Skin epidermis (tissue), 12 donors: ENCODE measurements at regions not wholly inside any gene's neighbourhood (a gene's known extent, or its start where the extent isn't known, plus 50 kb on each side); places are given as distances from the start of the nearest gene placed in this dataset.
"Not testable (repeated sequence)": the region's sequence is repeated elsewhere in the genome, so short reads cannot be mapped to it uniquely, and the experiment has no call there.

ENCODE experiments used
- H3K27ac ChIP-seq, 21 experiments: fragments of 200-600 bp; sonication (generic) in 11 of 21; one replicate each; pipeline ENCODE4 v1.5.0; 2020; ENCODE audit warnings: mild to moderate bottlenecking in 3 of 21, inconsistent platforms in 2 of 21, moderate library complexity in 2 of 21
- H3K4me3 ChIP-seq, 7 experiments: fragments of 200-600 bp; sonication (generic) in 2 of 7; one replicate each; pipeline ENCODE4 v1.5.0; 2020; ENCODE audit warnings: inconsistent platforms in 2 of 7, mild to moderate bottlenecking in 2 of 7, moderate library complexity in 1 of 7

- H3K27ac ChIP-seq, result no peak overlapping the region
- H3K4me3 ChIP-seq, result no peak overlapping the region
Observed at GRCh38 chr6:14595751-14596150, 478.2 kb downstream of the CD83 start.

- H3K4me3 ChIP-seq, result no peak overlapping the region
- no peak overlapping the region for H3K27ac ChIP-seq
Observed at GRCh38 chr6:14596410-14596809, 478.8 kb downstream of the CD83 start.

- Histone ChIP-seq H3K4me3 (no peak overlapping the region), H3K27ac (no peak overlapping the region)
Observed at GRCh38 chr6:14597090-14597489, 479.5 kb downstream of the CD83 start.

- no peak overlapping the region for H3K4me3 ChIP-seq
- no peak overlapping the region for H3K27ac ChIP-seq
Observed at GRCh38 chr6:14598017-14598864, 480.7 kb downstream of the CD83 start.

GRCh38 chr6:14600306-14600705, 482.7 kb downstream of the CD83 start:
- H3K4me3 ChIP-seq, H3K27ac ChIP-seq: not testable (repeated sequence)

GRCh38 chr6:14601490-14601889, 483.9 kb downstream of the CD83 start:
- no peak overlapping the region for H3K4me3 ChIP-seq
- H3K27ac ChIP-seq, result no peak overlapping the region

- Histone ChIP-seq H3K27ac (no peak overlapping the region), H3K4me3 (no peak overlapping the region)
Observed at GRCh38 chr6:14606353-14606752, 488.8 kb downstream of the CD83 start.

- H3K27ac ChIP-seq, result no peak overlapping the region
- H3K4me3 ChIP-seq, result no peak overlapping the region
Observed at GRCh38 chr6:14610141-14610540, 492.6 kb downstream of the CD83 start.

- no peak overlapping the region for H3K27ac ChIP-seq
- H3K4me3 ChIP-seq, result no peak overlapping the region
Observed at GRCh38 chr6:14612016-14612980, 494.7 kb downstream of the CD83 start.

GRCh38 chr6:14614631-14615030, 497.1 kb downstream of the CD83 start:
- H3K27ac ChIP-seq, result no peak overlapping the region
- H3K4me3 ChIP-seq, result no peak overlapping the region

GRCh38 chr6:14616656-14617055, 499.1 kb downstream of the CD83 start:
- H3K27ac ChIP-seq, result no peak overlapping the region
- no peak overlapping the region for H3K4me3 ChIP-seq

- Histone ChIP-seq H3K4me3 (no peak overlapping the region), H3K27ac (no peak overlapping the region)
Observed at GRCh38 chr6:14618759-14619418, 501.3 kb downstream of the CD83 start.

- Histone ChIP-seq H3K27ac (no peak overlapping the region), H3K4me3 (no peak overlapping the region)
Observed at GRCh38 chr6:14619419-14619781, 501.8 kb downstream of the CD83 start.

GRCh38 chr6:14620522-14620921, 502.9 kb downstream of the CD83 start:
- H3K27ac ChIP-seq, result no peak overlapping the region
- H3K4me3 ChIP-seq, result no peak overlapping the region

- Histone ChIP-seq H3K27ac (no peak overlapping the region), H3K4me3 (no peak overlapping the region)
Observed at GRCh38 chr6:14621518-14621917, 503.9 kb downstream of the CD83 start.

GRCh38 chr6:14622085-14622484, 504.5 kb downstream of the CD83 start:
- H3K27ac ChIP-seq, result no peak overlapping the region
- H3K4me3 ChIP-seq, result no peak overlapping the region

- Histone ChIP-seq H3K4me3 (no peak overlapping the region), H3K27ac (no peak overlapping the region)
Observed at GRCh38 chr6:14622909-14623505, 505.4 kb downstream of the CD83 start.

GRCh38 chr6:14625173-14625895, 507.8 kb downstream of the CD83 start:
- no peak overlapping the region for H3K4me3 ChIP-seq
- H3K27ac ChIP-seq, result no peak overlapping the region

- Histone ChIP-seq H3K27ac (no peak overlapping the region), H3K4me3 (no peak overlapping the region)
Observed at GRCh38 chr6:14626556-14626955, 509.0 kb downstream of the CD83 start.
